ENCODE measurements at regions not wholly inside any gene's neighbourhood (a gene's known extent, or its start where the extent isn't known, plus 50 kb on each side); places are given as distances from the start of the nearest gene placed in this dataset.

DNA sequence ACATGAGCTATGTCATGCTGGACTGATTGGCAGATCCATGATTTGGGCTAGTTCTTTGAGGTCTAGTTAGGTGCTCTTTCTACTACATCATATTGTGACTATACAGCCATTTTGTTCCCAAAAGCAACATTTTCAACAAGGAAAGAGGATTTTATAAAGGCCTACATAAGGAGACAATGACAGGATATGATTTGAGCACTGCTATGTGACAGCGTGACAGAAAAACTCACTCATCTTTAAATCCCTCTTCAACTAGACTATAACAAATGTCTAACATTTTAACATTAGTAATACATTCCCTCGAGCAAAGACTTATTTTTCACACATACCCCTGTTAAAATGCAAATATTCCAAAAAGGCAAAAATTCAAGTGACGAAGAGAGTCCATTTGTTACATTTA is 209.6 kb upstream of the CHST9 start:
- Histone ChIP-seq H3K4me3 (replicated peaks; ENCODE audit: insufficient read depth, low read length) (no peak overlapping the region), H3K27me3 (ENCODE audit: insufficient read depth, poor library complexity, severe bottlenecking) (no peaks in the 10 kb centered on the region), H3K27ac (replicated peaks) (no peak overlapping the region)
- DNase-seq (ENCODE audit: low read depth in 1 of 2, low spot score in 1 of 2): no peak
- TF ChIP-seq, protein P1, sequence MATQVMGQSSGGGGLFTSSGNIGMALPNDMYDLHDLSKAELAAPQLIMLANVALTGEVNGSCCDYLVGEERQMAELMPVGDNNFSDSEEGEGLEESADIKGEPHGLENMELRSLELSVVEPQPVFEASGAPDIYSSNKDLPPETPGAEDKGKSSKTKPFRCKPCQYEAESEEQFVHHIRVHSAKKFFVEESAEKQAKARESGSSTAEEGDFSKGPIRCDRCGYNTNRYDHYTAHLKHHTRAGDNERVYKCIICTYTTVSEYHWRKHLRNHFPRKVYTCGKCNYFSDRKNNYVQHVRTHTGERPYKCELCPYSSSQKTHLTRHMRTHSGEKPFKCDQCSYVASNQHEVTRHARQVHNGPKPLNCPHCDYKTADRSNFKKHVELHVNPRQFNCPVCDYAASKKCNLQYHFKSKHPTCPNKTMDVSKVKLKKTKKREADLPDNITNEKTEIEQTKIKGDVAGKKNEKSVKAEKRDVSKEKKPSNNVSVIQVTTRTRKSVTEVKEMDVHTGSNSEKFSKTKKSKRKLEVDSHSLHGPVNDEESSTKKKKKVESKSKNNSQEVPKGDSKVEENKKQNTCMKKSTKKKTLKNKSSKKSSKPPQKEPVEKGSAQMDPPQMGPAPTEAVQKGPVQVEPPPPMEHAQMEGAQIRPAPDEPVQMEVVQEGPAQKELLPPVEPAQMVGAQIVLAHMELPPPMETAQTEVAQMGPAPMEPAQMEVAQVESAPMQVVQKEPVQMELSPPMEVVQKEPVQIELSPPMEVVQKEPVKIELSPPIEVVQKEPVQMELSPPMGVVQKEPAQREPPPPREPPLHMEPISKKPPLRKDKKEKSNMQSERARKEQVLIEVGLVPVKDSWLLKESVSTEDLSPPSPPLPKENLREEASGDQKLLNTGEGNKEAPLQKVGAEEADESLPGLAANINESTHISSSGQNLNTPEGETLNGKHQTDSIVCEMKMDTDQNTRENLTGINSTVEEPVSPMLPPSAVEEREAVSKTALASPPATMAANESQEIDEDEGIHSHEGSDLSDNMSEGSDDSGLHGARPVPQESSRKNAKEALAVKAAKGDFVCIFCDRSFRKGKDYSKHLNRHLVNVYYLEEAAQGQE (IDR thresholded peaks at IDR 0.05; ENCODE audit: insufficient replicate concordance, low read depth): no peak
- TF ChIP-seq SPI1 (IDR thresholded peaks at IDR 0.05; ENCODE audit: borderline replicate concordance, low read depth): no peak
- no peak for TF ChIP-seq POLR2AphosphoS5 (IDR thresholded peaks at IDR 0.05; ENCODE audit: low read depth)
- TF ChIP-seq, protein P2, sequence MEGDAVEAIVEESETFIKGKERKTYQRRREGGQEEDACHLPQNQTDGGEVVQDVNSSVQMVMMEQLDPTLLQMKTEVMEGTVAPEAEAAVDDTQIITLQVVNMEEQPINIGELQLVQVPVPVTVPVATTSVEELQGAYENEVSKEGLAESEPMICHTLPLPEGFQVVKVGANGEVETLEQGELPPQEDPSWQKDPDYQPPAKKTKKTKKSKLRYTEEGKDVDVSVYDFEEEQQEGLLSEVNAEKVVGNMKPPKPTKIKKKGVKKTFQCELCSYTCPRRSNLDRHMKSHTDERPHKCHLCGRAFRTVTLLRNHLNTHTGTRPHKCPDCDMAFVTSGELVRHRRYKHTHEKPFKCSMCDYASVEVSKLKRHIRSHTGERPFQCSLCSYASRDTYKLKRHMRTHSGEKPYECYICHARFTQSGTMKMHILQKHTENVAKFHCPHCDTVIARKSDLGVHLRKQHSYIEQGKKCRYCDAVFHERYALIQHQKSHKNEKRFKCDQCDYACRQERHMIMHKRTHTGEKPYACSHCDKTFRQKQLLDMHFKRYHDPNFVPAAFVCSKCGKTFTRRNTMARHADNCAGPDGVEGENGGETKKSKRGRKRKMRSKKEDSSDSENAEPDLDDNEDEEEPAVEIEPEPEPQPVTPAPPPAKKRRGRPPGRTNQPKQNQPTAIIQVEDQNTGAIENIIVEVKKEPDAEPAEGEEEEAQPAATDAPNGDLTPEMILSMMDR (IDR thresholded peaks at IDR 0.05; ENCODE audit: insufficient read depth, low read length): no peak
- no peak for TF ChIP-seq GABPA (IDR thresholded peaks at IDR 0.05; ENCODE audit: low read depth)

DNA sequence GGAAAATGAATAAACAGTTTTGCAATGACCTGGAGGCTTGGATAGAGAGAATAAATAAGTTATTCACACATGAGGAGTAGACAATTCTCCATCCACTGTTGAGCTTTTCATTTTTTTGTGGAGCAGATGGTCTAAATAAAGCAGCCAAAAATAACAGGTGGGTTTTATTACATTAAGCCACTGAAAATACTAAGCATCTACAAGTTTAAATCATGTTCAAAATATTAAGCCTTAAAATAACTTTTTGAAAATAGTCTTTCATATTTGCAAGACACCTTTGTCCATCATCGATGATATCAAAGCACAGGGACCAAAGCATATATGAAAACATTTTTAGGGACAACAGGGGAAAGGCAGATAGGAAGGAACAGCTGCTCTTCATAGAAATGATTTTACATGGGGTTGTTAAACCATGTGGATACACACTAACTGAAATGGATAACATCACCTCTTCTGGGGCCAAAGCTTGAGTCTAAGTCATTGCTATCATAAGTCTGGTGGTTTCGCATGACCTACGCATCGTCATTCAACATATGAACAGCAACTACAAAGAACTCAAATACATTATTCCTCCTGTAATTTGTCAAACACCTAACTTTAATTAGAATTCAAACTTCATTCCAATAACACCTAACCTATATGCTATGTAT is 197.6 kb upstream of the CHST9 start:
- Histone ChIP-seq H3K27me3 (ENCODE audit: insufficient read depth, poor library complexity, severe bottlenecking) (no peaks in the 10 kb centered on the region), H3K4me3 (replicated peaks; ENCODE audit: insufficient read depth, low read length) (no peak overlapping the region), H3K27ac (replicated peaks) (no peak overlapping the region)
- TF ChIP-seq, protein P2 (IDR thresholded peaks at IDR 0.05; ENCODE audit: insufficient read depth, low read length): no peak
- TF ChIP-seq GABPA (IDR thresholded peaks at IDR 0.05; ENCODE audit: low read depth) (no peak), SPI1 (IDR thresholded peaks at IDR 0.05; ENCODE audit: borderline replicate concordance, low read depth) (no peak), POLR2AphosphoS5 (IDR thresholded peaks at IDR 0.05; ENCODE audit: low read depth) (no peak)
- TF ChIP-seq, protein P1 (IDR thresholded peaks at IDR 0.05; ENCODE audit: insufficient replicate concordance, low read depth): no peak
- no peak for DNase-seq (ENCODE audit: low read depth in 1 of 2, low spot score in 1 of 2)

DNA sequence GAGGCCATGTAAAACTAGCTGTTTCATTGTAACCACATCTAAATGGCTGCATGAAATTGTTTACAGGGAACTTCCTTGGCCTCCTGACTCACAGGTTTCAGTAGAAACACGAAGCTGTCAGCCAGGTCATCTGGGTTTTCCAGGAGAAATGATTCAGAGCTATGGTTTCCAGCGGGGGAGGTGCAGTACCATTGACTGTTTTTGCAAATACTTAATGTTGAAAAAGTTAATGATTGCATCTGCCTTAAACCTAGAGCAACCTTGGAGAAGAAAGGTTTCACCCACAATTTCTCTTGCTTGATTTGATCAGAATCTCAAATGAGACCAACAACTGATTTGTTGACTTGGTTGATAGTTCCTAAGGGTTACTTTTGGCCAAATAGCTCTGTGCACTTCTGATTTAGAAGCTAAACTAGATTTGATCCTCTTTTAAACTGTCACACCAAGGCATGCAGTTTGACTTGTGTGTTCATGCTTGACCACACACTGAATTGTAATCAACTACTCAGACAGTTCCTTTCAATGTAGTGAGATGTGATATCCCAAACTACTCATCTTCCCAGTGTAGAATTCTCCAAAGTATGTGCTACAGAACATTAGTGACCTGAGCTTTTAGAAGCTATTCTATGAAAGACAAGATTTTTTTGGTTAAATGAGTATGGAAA is 193.5 kb upstream of the CHST9 start:
- H3K27ac ChIP-seq (replicated peaks): no peak overlapping the region
- TF ChIP-seq POLR2AphosphoS5 (IDR thresholded peaks at IDR 0.05; ENCODE audit: low read depth) (no peak), SPI1 (IDR thresholded peaks at IDR 0.05; ENCODE audit: borderline replicate concordance, low read depth) (no peak)
- TF ChIP-seq, protein P1 (IDR thresholded peaks at IDR 0.05; ENCODE audit: insufficient replicate concordance, low read depth): no peak

More for the DNA sequence above, 193.5 kb upstream of the CHST9 start:
- Histone ChIP-seq H3K27me3 (ENCODE audit: insufficient read depth, poor library complexity, severe bottlenecking) (no peaks in the 10 kb centered on the region), H3K4me3 (replicated peaks; ENCODE audit: insufficient read depth, low read length) (no peak overlapping the region)
- DNase-seq (ENCODE audit: low read depth in 1 of 2, low spot score in 1 of 2): no peak

All from HL-60 (cell line).